ENCODE measurements at regions not wholly inside any gene's neighbourhood (a gene's known extent, or its start where the extent isn't known, plus 50 kb on each side); places are given as distances from the start of the nearest gene placed in this dataset.

DNA sequence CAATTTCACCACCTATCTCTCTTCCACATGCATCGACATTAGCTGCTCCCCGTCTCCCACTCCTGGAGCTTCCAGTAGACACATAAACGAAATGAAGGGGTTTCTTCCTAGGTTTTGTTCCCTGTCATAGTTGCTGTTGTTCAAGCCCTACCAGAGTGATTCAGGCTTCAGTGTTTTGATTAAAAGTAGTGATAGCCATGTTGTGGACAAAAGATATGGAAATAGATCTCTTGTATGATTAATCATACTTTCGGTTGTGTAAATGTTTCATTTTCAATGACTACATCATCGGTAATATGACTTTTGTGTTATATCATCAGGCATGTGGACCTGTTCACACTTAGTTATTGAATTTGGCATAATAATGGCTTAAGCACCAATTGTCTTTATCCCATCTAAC lies 96.5 kb upstream of the KLF3 start:
- no peak for DNase-seq

DNA sequence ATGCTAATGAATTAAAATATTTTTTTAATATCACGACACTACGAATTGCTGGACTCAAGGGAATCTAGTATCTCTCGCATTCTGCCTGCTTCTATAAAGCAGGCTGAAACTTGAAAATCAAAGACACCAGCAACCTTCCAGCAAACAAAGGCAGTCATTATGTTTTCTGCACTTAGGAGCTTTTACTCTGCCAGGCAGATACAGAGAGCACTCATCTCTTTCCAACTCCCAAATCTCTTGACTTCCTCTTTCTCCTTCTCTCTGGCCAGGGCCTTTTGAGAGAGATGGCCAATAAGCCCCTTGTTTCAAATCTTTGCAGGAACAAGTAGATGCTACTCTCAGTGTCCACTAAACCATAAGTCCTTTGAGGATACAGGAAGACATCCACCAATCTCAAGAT lies 95.2 kb upstream of the KLF3 start:
- DNase-seq = no peak

- DNase-seq = no peak
Measured at GRCh38 chr4:38570647-38571276, 93.2 kb upstream of the KLF3 start.

- DNase-seq = no peak
Measured at GRCh38 chr4:38572793-38573192, 91.2 kb upstream of the KLF3 start.

DNA sequence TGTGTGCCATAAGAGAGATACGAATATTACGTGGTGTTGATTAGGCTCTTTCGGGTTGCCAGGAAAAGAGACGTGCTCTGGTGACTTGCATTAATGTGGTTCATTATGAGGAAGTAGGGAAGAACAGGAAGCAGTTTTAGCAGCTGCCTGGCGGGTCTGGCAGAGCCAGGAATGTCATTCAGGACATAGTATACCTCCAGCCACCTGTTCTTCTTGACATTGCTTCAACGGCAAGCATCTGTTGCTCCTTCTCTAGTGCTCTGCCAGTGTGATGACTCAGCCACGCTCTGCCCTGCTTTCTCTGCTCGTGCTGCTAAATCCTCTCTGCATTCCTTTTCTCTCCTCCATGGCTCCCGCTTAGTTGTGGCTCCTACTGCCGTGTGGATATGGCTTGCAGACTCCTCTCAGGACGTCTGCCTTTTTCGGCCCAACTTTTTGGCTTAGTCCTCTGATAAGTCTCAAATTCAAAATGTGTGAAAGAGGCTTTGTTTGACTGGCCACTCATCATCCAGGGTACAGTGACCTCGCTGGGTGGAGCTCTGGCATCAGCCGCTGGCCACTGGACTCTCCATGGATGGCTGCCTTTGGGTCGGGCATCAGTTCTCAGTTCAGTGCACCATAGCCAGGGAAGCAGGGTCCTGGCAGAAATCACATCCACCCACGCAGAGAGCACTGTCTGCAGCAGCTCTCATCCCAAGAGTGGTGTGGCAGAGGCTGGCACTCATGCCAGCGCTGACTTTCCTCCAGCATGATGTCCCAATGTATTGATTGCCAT lies 89.3 kb upstream of the KLF3 start:
- no peak for DNase-seq

- no peak for DNase-seq
Measured at GRCh38 chr4:38576767-38577166, 87.2 kb upstream of the KLF3 start.

DNA sequence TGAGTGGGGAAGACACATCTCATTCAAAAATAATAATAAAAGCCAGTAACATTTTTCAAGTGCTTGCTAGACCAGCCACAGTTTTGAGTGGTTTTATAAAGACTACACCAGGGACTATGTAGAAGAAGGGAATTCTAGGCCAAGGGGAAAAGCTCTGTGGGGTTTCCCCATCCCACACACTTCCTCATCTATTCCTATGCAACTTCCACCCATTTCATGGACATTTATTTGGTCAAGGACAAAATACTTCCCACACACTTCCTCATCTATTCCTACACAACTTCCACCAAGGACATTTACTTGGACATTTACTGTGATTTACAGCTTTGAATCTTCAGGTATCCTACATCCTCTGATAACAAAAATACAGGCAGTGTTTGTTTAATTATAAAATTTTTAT lies 86.5 kb upstream of the KLF3 start:
- no peak for DNase-seq

DNA sequence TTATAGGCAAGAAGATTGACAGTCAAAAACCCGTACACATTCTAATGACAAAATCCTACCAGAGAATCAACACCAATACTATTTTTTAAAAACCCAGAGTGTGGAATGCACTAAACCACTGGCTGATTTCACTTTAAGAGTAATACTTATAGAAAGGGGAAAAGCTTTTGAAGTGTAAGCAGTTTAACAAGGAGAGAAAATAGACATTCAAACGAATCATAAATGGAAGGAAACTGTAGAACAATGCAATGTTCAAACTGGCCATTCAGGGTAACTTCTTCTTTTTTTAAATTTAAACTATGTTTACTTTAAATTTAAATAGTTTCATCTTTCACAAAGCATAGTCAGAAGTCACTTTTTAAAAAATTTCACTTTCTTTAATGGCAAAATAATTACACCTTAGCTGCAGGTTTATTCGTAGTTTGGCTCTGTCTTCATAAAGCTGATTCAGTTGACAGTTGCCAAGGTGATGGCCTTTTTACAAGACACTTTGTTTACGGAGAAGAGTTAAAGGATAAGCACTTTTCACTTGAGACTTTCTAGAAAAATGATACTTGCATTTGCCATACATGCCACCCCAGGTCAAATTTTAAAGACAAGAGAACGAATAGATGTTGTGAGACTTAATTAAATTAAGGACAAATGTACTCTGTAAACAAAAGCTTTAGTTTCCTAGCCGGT lies 82.4 kb upstream of the KLF3 start:
- no peak for DNase-seq

DNA sequence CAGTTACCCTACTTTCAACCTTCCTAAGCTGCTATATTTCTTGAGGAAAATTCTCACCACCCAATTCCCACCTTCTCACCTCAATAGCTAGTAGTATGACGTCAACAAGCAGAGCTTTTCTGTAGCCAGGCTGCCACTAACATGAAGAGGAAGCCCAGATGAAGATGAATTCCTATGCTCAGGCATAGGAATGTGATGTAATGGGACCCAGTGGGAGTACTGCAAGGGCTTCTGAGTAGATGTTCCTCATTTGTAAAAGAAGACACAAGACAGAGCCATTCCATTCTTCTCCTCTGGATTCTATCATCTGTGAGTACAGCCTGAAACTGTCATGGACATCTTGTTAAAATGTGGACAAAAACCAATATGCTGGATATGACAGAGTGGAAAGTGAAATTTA lies 81.6 kb upstream of the KLF3 start:
- DNase-seq = no peak

DNA sequence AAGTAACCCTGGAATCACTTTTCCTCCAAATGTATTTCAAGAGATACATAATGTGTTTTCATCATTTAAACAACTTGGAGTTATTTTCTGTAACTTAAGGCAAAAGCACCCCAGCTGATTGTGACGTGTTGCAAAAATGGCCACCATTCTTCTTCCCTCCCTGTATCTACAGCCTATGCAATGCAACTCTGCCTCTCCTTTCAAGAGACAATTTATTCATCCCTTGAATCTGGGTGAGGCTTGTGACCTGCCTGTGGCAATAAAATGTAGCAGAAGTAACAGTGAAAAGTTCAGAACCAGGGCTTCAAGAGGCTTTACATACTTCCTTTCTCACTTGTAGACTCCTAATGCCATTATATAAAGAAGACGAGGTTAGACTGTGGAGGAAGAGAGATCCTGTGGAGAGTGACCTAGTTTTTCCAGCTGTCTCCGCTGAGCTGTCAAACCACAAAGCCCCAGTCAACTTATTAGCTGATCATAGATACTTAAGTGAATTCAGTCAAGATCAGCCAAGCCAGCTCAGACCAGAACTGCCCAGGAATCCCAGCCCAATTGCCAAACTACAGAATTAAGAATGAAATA lies 81.0 kb upstream of the KLF3 start:
- no peak for DNase-seq

DNA sequence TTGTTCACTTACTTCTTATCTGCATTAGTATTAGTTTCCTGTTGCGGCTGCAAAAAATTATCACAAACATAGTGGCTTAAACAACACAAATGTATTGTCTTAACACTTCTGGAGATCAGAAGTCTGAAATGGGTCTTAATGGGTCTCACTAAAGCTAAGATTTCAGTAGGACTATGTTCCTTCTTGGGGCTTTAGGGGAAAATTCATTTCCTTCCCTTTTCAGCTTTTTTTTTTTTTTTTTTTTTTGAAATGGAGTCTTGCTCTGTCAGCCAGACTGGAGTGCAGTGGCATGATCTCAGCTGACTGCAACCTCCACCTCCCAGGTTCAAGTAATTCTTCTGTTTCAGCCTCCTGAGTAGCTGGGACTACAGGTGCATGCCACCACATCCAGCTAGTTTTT lies 78.1 kb upstream of the KLF3 start:
- no peak for DNase-seq

DNA sequence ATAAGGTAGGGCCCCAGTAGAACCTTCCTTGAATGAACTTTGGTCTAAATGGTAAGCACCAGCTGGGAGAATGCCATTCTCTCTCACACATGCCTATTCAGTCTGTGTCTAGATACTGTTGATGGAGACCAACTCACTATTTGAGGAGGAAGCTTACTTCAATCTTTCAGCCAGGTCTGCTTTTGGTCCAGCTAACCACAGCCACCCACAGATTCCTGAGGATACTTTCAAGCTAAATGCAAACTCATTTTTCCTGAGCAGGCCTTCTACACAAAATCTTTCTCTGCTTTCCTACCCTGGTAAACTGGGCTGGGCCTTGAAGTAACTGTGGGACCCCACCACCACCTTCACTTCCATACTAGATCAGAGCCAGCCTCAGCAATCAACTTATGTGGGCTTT lies 76.9 kb upstream of the KLF3 start:
- no peak for DNase-seq

DNA sequence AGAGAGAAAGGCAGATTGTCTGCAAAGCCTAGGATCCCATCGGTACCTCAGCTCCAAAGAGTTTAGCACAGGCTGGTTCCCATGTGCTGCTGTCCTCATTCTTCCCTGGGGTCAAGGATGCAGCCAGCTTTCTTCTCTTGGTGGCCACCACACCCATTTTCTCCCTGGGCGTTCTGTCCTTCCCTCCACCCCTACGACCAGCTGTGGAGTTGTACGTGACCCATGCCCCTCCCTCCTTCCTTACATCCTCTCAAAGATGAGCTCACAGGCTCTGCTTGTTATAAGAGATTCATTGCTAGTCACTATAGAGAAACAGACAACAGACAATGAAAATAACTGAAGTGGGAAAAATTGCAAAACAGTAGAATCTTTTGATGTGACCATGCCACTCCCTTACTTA lies 74.0 kb upstream of the KLF3 start:
- no peak for DNase-seq

- DNase-seq = no peak
Measured at GRCh38 chr4:38591617-38592337, 72.2 kb upstream of the KLF3 start.

DNA sequence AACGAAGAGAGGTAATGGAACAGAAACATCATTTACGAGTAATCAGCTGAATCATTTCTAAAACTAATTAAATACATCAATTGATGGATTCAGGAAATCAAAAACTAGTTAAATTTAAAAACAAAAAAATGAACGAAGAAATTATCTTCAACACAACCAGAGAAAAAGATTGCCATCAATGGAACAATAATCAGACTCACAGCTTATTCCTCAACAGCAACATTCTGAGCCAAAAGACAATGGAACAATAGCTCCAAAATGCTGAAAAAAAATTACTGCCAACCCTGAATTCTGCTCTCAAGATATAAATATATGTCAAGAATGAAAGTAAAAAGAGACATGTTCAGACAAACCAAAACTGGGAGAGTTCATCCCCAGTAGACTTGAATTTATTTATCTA lies 65.5 kb upstream of the KLF3 start:
- no peak for DNase-seq

GRCh38 chr4:38600575-38600974 lies 63.4 kb upstream of the KLF3 start:
- peak; percentile 1 for DNase-seq

DNA sequence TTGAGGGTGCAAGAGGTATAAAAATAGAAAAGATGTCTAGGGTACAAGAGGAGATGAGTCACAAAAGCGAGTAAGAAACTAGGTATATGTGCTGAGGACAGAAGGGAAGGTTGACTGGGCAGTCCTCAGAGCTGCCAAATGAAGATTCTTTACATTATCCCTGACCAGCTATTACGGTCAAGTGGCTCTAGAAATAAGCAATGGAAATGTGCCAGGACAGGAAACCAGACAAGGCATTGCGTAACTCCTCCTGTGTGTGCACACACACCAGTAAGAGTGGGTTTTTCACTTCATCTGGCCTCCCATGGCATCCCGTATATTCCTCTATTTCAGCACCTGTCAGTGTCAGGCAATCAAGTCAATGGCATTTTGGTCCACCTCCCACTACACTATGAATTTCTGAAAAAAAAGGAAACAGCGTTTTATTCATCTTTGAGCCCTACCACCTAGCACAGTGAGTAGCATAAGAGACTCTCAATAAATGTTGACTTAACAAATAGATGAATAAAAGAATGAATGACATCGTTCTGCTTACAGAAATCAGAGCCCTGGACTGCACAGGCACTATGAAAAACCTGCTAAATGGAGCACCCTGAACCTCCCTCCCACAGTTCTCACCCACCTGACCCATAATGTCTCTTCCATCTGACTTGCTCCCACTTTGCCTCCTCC lies 62.6 kb upstream of the KLF3 start:
- DNase-seq = peak; percentile 85

DNA sequence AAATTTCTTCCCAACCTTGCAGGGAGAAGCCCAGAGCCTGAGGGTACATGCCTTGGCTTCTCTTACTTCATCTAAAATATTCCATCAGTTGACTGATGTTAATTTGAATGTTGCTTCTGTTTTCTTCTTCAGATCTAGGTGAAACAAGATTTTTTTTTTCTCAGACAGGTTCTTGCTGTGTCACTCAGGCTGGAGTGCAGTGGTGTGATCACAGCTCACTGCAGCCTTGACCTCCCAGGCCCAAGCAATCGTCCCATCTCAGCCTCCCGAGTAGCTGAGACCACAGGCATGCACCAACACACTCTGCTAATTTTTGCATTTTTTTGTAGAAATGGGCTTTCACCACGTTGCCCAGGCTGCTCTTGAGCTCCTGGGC lies 62.1 kb upstream of the KLF3 start:
- DNase-seq = no peak

- DNase-seq = no peak
Measured at GRCh38 chr4:38603652-38604051, 60.3 kb upstream of the KLF3 start.

- DNase-seq = no peak
Measured at GRCh38 chr4:38605181-38605752, 58.7 kb upstream of the KLF3 start.

DNA sequence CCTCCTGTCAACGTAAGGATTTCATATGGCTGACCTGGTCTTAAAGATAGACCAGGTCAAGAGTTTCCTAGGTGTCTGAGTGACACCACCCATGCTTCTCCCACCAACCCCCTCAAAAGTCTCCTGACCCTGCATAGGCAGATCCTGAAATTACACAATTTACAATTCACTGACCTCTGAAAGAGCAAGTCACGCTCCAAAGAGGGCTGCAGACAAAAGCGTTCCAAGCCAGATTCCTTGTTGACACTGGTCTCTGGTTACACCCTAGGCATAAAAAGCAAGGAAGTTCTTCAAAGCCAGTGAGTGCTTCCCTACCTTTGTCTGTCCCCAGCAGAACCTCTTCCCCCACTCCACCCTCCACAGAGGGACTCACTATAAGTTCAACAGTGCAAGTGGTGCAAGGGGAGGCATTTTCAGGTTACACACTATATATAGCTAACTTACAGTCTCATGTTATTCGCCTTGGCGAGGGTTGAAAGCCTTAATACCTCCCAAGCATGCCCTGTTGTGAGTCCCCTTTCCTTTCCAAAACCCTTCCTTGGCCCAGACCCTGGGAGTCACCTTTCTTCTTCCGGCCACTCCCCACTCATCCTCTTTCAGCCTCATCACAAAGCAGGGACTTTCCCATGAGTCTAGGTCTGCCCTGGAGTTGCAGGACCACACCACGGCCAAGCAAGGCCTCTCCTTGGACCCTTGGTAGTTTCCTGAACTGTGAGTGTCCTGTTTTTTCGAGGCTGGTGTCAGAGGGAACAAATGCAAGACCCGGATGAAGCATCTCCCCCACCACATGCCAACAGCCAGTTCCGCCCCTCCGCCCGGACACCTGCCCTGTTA lies 58.0 kb upstream of the KLF3 start:
- DNase-seq = peak; percentile 48

DNA sequence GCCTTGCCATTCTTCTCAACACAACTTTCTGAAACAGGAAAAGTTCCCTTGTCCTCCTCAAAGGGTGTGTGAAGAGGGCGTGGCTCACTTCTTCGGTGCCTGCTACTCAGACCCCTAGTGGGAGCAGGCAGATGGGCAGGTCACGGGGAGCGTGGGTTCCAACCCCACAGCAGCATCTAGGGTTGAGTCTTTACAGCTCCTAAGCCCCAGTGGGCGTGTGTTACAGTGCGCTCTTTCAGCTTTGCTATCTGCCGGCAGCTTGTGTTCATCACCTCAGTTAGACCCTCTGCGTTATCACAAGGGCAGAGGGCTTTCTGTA lies 57.5 kb upstream of the KLF3 start:
- DNase-seq = no peak

Measured in NCI-H748 treated with DMSO at 0.1 percent for 48 hours (cell line).